B cell (primary cell): ENCODE measurements at regions not wholly inside any gene's neighbourhood (a gene's known extent, or its start where the extent isn't known, plus 50 kb on each side); places are given as distances from the start of the nearest gene placed in this dataset.

Experiments used
- ATAC-seq: fragments of 200-7000 bp; cut with Tn5 transposase; one replicate; pipeline ENCODE4 v1.10.0; 2021; ENCODE audit warnings: low read depth, mild to moderate bottlenecking, moderate number of reproducible peaks, moderate library complexity
- CTCF ChIA-PET: fragments of 350-600 bp; sonication (Branson Sonifier 250); formaldehyde crosslinking; loops from one replicate; lab custom pipeline; 2021; ENCODE audit warnings: antibody characterized with exemption, inconsistent platforms; lab: Charles Lee
- POLR2A ChIA-PET: fragments of 350-600 bp; sonication (Branson Sonifier 250); formaldehyde crosslinking; loops from one replicate; lab custom pipeline; 2021; ENCODE audit warnings: antibody characterized with exemption; lab: Charles Lee
- DNase-seq: peaks from one replicate; pipeline ENCODE4 v3.0.0; 2013
- H2AFZ ChIP-seq: 2 replicates; pipeline ENCODE4 v1.6.1; 2012; ENCODE audit warnings: mild to moderate bottlenecking, low read depth, low read length; ENCODE audit not compliant: insufficient read depth, poor library complexity, severe bottlenecking
- H3K27ac ChIP-seq, 2 donors: 1 replicate in 1 of 2; 2 replicates in 1 of 2; pipeline ENCODE4 v1.5.1; 2012 to 2013; ENCODE audit warnings: low read length in 2 of 2, mild to moderate bottlenecking in 2 of 2, moderate library complexity in 1 of 2
- H3K27me3 ChIP-seq, 4 experiments: fragments of 200-600 bp in 1 of 4; sonication (generic) in 1 of 4; replicated peaks in 1 of 4; 1 replicate in 2 of 4; 2 replicates in 2 of 4; pipeline versions ENCODE4 v1.6.1 to v1.7.0; 2013 to 2016; ENCODE audit warnings: low read length in 3 of 4, mild to moderate bottlenecking in 2 of 4, mixed read lengths in 1 of 4, moderate library complexity in 1 of 4; ENCODE audit not compliant: insufficient read depth in 4 of 4, control insufficient read depth in 3 of 4; ENCODE audit errors: control extremely low read depth in 1 of 4
- H3K36me3 ChIP-seq, 2 experiments: replicated peaks in 1 of 2; 1 replicate in 1 of 2; 2 replicates in 1 of 2; pipeline versions ENCODE4 v1.6.1 to v1.7.1; 2013; ENCODE audit warnings: low read length in 1 of 2; ENCODE audit not compliant: insufficient read depth in 2 of 2, control insufficient read depth in 1 of 2; ENCODE audit errors: control extremely low read depth in 1 of 2, extremely low read depth in 1 of 2
- H3K4me1 ChIP-seq, 2 donors: fragments of 200-600 bp in 1 of 2; sonication (generic) in 1 of 2; 1 replicate in 1 of 2; 2 replicates in 1 of 2; pipeline versions ENCODE4 v1.5.1 to v1.6.1; 2013 to 2017; ENCODE audit warnings: low read length in 2 of 2; ENCODE audit not compliant: control insufficient read depth in 2 of 2, insufficient read depth in 2 of 2
- H3K4me2 ChIP-seq: replicated peaks from 2 replicates; pipeline ENCODE3; 2012; ENCODE audit warnings: mild to moderate bottlenecking, low read depth, low read length; ENCODE audit not compliant: poor library complexity, severe bottlenecking
- H3K4me3 ChIP-seq, 5 experiments: fragments of 200-600 bp in 1 of 5; sonication (generic) in 1 of 5; 1 replicate in 3 of 5; 2 replicates in 2 of 5; pipeline versions ENCODE4 v1.5.1 to v1.7.0; 2011 to 2016; ENCODE audit warnings: low read length in 4 of 5, mild to moderate bottlenecking in 4 of 5, low read depth in 2 of 5, control low read depth in 1 of 5, moderate library complexity in 1 of 5; ENCODE audit not compliant: insufficient read depth in 1 of 5; ENCODE audit errors: control extremely low read depth in 1 of 5, extremely low read depth in 1 of 5
- H3K79me2 ChIP-seq: fragments of 200-600 bp; sonication (generic); one replicate; pipeline ENCODE4 v1.6.0; 2016; ENCODE audit warnings: low read length; ENCODE audit not compliant: control insufficient read depth, insufficient read depth
- H3K9ac ChIP-seq: fragments of 200-600 bp; sonication (generic); 2 replicates; pipeline ENCODE4 v1.6.1; 2017; ENCODE audit warnings: mild to moderate bottlenecking, low read length, moderate library complexity
- H3K9me3 ChIP-seq, 3 donors: one replicate each; pipeline versions ENCODE4 v1.6.1 to v1.7.1; 2013; ENCODE audit warnings: low read length in 2 of 3; ENCODE audit not compliant: control insufficient read depth in 2 of 3, insufficient read depth in 1 of 3; ENCODE audit errors: control extremely low read depth in 1 of 3
- H4K20me1 ChIP-seq: 2 replicates; pipeline ENCODE4 v1.6.0; 2012; ENCODE audit warnings: mild to moderate bottlenecking, low read length; ENCODE audit not compliant: insufficient read depth, control insufficient read depth, poor library complexity, severe bottlenecking
- H3K27ac Mint-ChIP-seq: one replicate; pipeline ENCODE4 v1.8.0; 2021; ENCODE audit warnings: mixed read lengths
- H3K27me3 Mint-ChIP-seq: one replicate; pipeline ENCODE4 v1.8.0; 2021; ENCODE audit warnings: mixed read lengths
- H3K4me1 Mint-ChIP-seq: one replicate; pipeline ENCODE4 v1.8.0; 2021; ENCODE audit warnings: mixed read lengths
- H3K4me3 Mint-ChIP-seq: one replicate; pipeline ENCODE4 v1.8.0; 2021; ENCODE audit warnings: mixed read lengths
- H3K9me3 Mint-ChIP-seq: one replicate; pipeline ENCODE4 v1.8.0; 2022; ENCODE audit warnings: mixed read lengths; ENCODE audit not compliant: insufficient read depth
- EZH2 ChIP-seq: IDR thresholded peaks from 2 replicates; pipeline ENCODE4 v1.6.1; 2012; ENCODE audit warnings: borderline replicate concordance, low read depth, mild to moderate bottlenecking, moderate library complexity, low read length; ENCODE audit not compliant: insufficient read depth, poor library complexity, severe bottlenecking
- WGBS: methylation state at CpG from one replicate; pipeline ENCODE4 v1.1.5; 2013; ENCODE audit warnings: missing lambda C conversion rate; ENCODE audit not compliant: insufficient coverage; 5-methylcytosine and 5-hydroxymethylcytosine counted together
- intact Hi-C: fragments of 100-400 bp; cut with micrococcal nuclease; formaldehyde crosslinking; loops from one replicate; pipeline ENCODE4 v1.10.0; 2022
- TF ChIP-seq, protein P1 (sequence below): fragments of 200-600 bp; IDR thresholded peaks from one replicate; pipeline ENCODE4 v1.8.0; 2022; ENCODE audit warnings: antibody characterized with exemption, mild to moderate bottlenecking

DNA sequence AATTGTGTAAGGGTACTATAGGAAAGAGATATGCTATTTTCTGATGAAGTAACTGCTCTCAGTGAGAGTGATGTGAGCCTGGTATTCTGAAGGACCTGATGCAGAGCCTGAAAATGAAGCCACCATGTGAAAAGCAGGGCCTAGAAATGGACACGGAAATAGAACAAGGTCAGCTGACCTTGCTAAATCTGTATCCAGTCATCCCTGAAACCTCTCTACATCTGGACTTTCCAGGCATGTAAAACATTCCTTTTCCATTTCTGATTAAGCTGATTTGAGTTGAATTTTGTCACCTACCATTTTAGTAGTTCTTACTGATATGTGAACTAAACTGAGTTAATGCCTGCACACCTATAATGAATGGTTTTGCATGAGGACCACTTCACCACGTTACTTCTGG, 72.4 kb upstream of the NEIL3 start:
- intact Hi-C loops, result no loop called here
- no peaks in the 10 kb centered on the region for H3K4me1 Mint-ChIP-seq
- H3K9ac ChIP-seq, result no peak overlapping the region
- no peaks in the 10 kb centered on the region for H3K4me1 ChIP-seq
- no peaks in the 10 kb centered on the region for H3K9me3 ChIP-seq
- H3K36me3 ChIP-seq, result no peaks in the 10 kb centered on the region
- H3K27ac ChIP-seq, result no peak overlapping the region
- no peaks in the 10 kb centered on the region for H3K27me3 ChIP-seq
- H3K9me3 Mint-ChIP-seq, result no peaks in the 10 kb centered on the region
- ChIA-PET CTCF (no interaction called here), POLR2A (no interaction called here)
- no peak for ATAC-seq
- H3K4me2 ChIP-seq, result no peak overlapping the region
- no peaks in the 10 kb centered on the region for H3K27me3 Mint-ChIP-seq
- TF ChIP-seq, protein P1, sequence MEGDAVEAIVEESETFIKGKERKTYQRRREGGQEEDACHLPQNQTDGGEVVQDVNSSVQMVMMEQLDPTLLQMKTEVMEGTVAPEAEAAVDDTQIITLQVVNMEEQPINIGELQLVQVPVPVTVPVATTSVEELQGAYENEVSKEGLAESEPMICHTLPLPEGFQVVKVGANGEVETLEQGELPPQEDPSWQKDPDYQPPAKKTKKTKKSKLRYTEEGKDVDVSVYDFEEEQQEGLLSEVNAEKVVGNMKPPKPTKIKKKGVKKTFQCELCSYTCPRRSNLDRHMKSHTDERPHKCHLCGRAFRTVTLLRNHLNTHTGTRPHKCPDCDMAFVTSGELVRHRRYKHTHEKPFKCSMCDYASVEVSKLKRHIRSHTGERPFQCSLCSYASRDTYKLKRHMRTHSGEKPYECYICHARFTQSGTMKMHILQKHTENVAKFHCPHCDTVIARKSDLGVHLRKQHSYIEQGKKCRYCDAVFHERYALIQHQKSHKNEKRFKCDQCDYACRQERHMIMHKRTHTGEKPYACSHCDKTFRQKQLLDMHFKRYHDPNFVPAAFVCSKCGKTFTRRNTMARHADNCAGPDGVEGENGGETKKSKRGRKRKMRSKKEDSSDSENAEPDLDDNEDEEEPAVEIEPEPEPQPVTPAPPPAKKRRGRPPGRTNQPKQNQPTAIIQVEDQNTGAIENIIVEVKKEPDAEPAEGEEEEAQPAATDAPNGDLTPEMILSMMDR, result no peak
- no peak for TF ChIP-seq EZH2
- no peak overlapping the region for H3K27ac Mint-ChIP-seq
- no peak overlapping the region for H3K4me3 ChIP-seq
- WGBS, result no CpG with 5 or more reads among the region's 2 CpGs
- H4K20me1 ChIP-seq, result no peaks in the 10 kb centered on the region
- H2AFZ ChIP-seq, result no peak overlapping the region
- H3K79me2 ChIP-seq, result no peaks in the 10 kb centered on the region
- DNase-seq, result no peak
- H3K4me3 Mint-ChIP-seq, result no peak overlapping the region

- intact Hi-C loops, result no loop called here
- CTCF ChIA-PET, result no interaction called here
- no peaks in the 10 kb centered on the region for H3K4me1 Mint-ChIP-seq
Measured at GRCh38 chr4:177239477-177239876, 70.2 kb upstream of the NEIL3 start.

More at GRCh38 chr4:177239477-177239876, 70.2 kb upstream of the NEIL3 start:
- H3K27me3 ChIP-seq, result no peaks in the 10 kb centered on the region
- WGBS, result no CpG with 5 or more reads among the region's 1 CpG
- Mint-ChIP-seq H3K27me3 (no peaks in the 10 kb centered on the region), H3K27ac (no peak overlapping the region), H3K4me3 (no peak overlapping the region), H3K9me3 (no peaks in the 10 kb centered on the region)
- H3K4me2 ChIP-seq, result no peak overlapping the region
- DNase-seq (no peak), ATAC-seq (no peak)
- H3K36me3 ChIP-seq, result no peaks in the 10 kb centered on the region
- no peak for TF ChIP-seq EZH2
- TF ChIP-seq, protein P1, result no peak
- no peak overlapping the region for H3K4me3 ChIP-seq
- POLR2A ChIA-PET, result no interaction called here
- H2AFZ ChIP-seq, result no peak overlapping the region
- no peaks in the 10 kb centered on the region for H3K4me1 ChIP-seq
- H3K79me2 ChIP-seq, result no peaks in the 10 kb centered on the region
- H3K27ac ChIP-seq, result no peak overlapping the region
- no peak overlapping the region for H3K9ac ChIP-seq
- no peaks in the 10 kb centered on the region for H3K9me3 ChIP-seq
- H4K20me1 ChIP-seq, result no peaks in the 10 kb centered on the region
